NCI-H2029 treated with DMSO at 0.1 percent for 48 hours (cell line): ENCODE measurements at regions not wholly inside any gene's neighbourhood (a gene's known extent, or its start where the extent isn't known, plus 50 kb on each side); places are given as distances from the start of the nearest gene placed in this dataset.
"Not testable (repeated sequence)": the region's sequence is repeated elsewhere in the genome, so short reads cannot be mapped to it uniquely, and the experiment has no call there.

Experiments
- DNase-seq: peaks from one replicate; lab custom pipeline; 2025; lab: John Stamatoyannopoulos, UW

GRCh38 chrX:131595120-131595519 is 51.2 kb downstream of the OR13H1 start:
- DNase-seq: no peak

- DNase-seq: no peak
These were observed 64.0 kb downstream of the OR13H1 start for GRCh38 chrX:131607792-131608369.

GRCh38 chrX:131609480-131609879 is 65.6 kb downstream of the OR13H1 start:
- no peak for DNase-seq

GRCh38 chrX:131613260-131613659 is 69.4 kb downstream of the OR13H1 start:
- no peak for DNase-seq

- DNase-seq: no peak
These were observed 70.4 kb downstream of the OR13H1 start for GRCh38 chrX:131614241-131614640.

GRCh38 chrX:131617182-131617581 is 73.3 kb downstream of the OR13H1 start:
- DNase-seq: no peak

- no peak for DNase-seq
These were observed 77.8 kb downstream of the OR13H1 start for GRCh38 chrX:131621650-131622049.

- DNase-seq: no peak
These were observed 82.9 kb downstream of the OR13H1 start for GRCh38 chrX:131626681-131627296.

- DNase-seq: no peak
These were observed 86.7 kb downstream of the OR13H1 start for GRCh38 chrX:131630534-131630933.

GRCh38 chrX:131633285-131633917 is 89.5 kb downstream of the OR13H1 start:
- DNase-seq: peak; percentile 6

- DNase-seq: no peak
These were observed 91.0 kb downstream of the OR13H1 start for GRCh38 chrX:131634900-131635299.

- DNase-seq: no peak
These were observed 102.2 kb downstream of the OR13H1 start for GRCh38 chrX:131646106-131646505.

GRCh38 chrX:131649741-131650140 is 105.9 kb downstream of the OR13H1 start:
- no peak for DNase-seq

- no peak for DNase-seq
These were observed 107.0 kb downstream of the OR13H1 start for GRCh38 chrX:131650637-131651410.

GRCh38 chrX:131663726-131664125 is 119.9 kb downstream of the OR13H1 start:
- DNase-seq: not testable (repeated sequence)

GRCh38 chrX:131671735-131672134 is 127.9 kb downstream of the OR13H1 start:
- DNase-seq: no peak

- DNase-seq: no peak
These were observed 131.8 kb downstream of the OR13H1 start for GRCh38 chrX:131675596-131676194.

GRCh38 chrX:131677655-131678628 is 134.1 kb downstream of the OR13H1 start:
- no peak for DNase-seq

- not testable (repeated sequence) for DNase-seq
These were observed 138.9 kb downstream of the OR13H1 start for GRCh38 chrX:131682735-131683134.

GRCh38 chrX:131693359-131693758 is 149.5 kb downstream of the OR13H1 start:
- DNase-seq: no peak

GRCh38 chrX:131696989-131697388 is 153.1 kb downstream of the OR13H1 start:
- DNase-seq: not testable (repeated sequence)
